AG09309 (cell line): ENCODE measurements at regions not wholly inside any gene's neighbourhood (a gene's known extent, or its start where the extent isn't known, plus 50 kb on each side); places are given as distances from the start of the nearest gene placed in this dataset.

ENCODE experiments used
- DNase-seq: peaks from one replicate; pipeline ENCODE4 v3.0.0-alpha.2; 2010; ENCODE audit warnings: low read depth
- H3K4me3 ChIP-seq: 2 replicates; pipeline ENCODE4 v1.5.1; 2011; ENCODE audit warnings: mild to moderate bottlenecking, low read depth, low read length, moderate library complexity; ENCODE audit not compliant: control insufficient read depth
- CTCF ChIP-seq: IDR thresholded peaks from 2 replicates; pipeline ENCODE4 v1.5.1; 2011; ENCODE audit warnings: mild to moderate bottlenecking, low read depth, low read length, inconsistent platforms; ENCODE audit not compliant: insufficient read depth, control insufficient read depth; ENCODE audit errors: missing control alignments

GRCh38 chr10:83809001-83809400 is 330.3 kb upstream of the GHITM start:
- DNase-seq, result no peak
- no peak overlapping the region for H3K4me3 ChIP-seq
- TF ChIP-seq CTCF, result no peak

GRCh38 chr10:83816942-83817341 is 322.4 kb upstream of the GHITM start:
- TF ChIP-seq CTCF, result no peak
- no peak overlapping the region for H3K4me3 ChIP-seq
- no peak for DNase-seq

GRCh38 chr10:83817797-83818196 is 321.5 kb upstream of the GHITM start:
- TF ChIP-seq CTCF, result no peak
- H3K4me3 ChIP-seq, result no peak overlapping the region
- no peak for DNase-seq

- DNase-seq, result no peak
- no peak for TF ChIP-seq CTCF
Observed at GRCh38 chr10:83819609-83820008, 319.7 kb upstream of the GHITM start.

GRCh38 chr10:83820033-83820432 is 319.3 kb upstream of the GHITM start:
- no peak for DNase-seq
- H3K4me3 ChIP-seq, result no peak overlapping the region
- TF ChIP-seq CTCF, result no peak

More at GRCh38 chr10:83819609-83820008, 319.7 kb upstream of the GHITM start:
- no peak overlapping the region for H3K4me3 ChIP-seq

GRCh38 chr10:83824099-83824498 is 315.2 kb upstream of the GHITM start:
- no peak overlapping the region for H3K4me3 ChIP-seq
- TF ChIP-seq CTCF, result no peak
- DNase-seq, result no peak

GRCh38 chr10:83834096-83834495 is 305.2 kb upstream of the GHITM start:
- H3K4me3 ChIP-seq, result no peak overlapping the region
- no peak for TF ChIP-seq CTCF
- DNase-seq, result no peak
